ELF-1 (cell line): ENCODE measurements at regions not wholly inside any gene's neighbourhood (a gene's known extent, or its start where the extent isn't known, plus 50 kb on each side); places are given as distances from the start of the nearest gene placed in this dataset.
A peak's percentile ranks its signal among the peaks of the same experiment; 100 is the strongest.
"Not testable (repeated sequence)": the region's sequence is repeated elsewhere in the genome, so short reads cannot be mapped to it uniquely, and the experiment has no call there.

Experiments used
- DNase-seq: peaks from one replicate; pipeline ENCODE4 v3.0.0-alpha.2; 2016; ENCODE audit warnings: low read depth, low spot score

DNA sequence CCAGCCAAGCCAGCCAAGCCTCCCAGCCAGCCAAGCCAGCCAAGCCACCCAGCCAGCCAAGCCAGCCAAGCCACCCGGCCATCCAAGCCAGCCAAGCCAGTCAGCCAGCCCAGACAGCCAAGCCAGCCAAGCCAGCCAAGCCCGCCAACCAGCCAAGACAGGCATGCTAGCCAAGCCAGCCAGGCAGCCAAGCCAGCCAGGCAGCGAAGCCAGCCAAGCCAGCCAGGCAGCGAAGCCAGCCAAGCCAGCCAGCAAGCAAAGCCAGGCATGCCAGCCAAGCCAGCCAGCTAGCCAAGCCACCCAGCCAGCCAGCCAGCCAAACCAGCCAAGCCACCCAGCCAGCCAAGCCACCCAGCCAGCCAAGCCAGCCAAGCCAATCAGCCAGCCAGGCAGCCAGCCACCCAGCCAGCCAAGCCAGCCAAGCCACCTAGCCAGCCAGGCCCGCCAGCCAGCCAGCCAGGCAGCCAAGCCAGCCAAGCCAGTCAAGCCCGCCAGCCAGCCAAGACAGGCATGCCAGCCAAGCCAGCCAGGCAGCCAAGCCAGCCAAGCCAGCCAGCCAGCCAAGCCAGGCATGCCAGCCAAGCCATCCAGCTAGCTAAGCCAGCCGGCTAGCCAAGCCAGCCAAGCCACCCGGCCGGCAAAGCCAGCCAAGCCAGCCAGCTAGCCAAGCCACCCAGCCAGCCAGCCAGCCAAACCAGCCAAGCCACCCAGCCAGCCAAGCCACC lies 318.5 kb upstream of the PLGLB2 start:
- not testable (repeated sequence) for DNase-seq

DNA sequence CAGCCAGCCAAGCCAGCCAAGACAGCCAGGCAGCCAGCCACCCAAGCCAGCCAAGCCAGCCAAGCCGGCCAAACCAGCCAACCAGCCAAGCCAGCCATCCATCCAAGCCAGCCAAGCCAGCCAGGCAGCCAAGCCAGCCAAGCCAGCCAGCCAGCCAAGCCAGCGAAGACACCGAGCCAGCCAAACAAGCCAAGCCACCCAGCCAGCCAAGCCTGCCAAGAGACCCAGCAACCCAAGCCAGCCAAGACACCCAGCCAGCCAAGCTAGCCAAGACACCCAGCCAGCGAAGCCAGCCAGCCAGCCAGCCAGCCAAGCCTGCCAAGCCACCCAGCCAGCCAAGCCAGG lies 318.0 kb upstream of the PLGLB2 start:
- not testable (repeated sequence) for DNase-seq

DNA sequence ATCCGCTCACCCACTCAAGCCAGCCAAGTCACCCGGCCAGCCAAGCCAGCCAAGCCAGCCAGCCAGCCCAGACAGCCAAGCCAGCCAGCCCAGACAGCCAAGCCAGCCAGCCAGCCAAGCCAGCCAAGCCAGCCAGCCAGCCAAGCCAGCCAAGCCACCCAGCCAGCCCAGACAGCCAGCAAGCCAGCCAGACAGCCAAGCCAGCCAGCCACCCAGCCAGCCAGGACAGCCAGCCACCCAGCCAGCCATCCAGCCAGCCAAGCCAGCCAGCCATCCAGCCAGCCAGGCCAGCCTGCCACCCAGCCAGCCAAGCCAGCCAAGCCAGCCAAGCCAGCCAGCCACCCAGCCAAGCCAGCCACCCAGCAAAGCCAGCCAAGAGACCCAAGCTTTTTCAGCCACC lies 316.8 kb upstream of the PLGLB2 start:
- DNase-seq: not testable (repeated sequence)

DNA sequence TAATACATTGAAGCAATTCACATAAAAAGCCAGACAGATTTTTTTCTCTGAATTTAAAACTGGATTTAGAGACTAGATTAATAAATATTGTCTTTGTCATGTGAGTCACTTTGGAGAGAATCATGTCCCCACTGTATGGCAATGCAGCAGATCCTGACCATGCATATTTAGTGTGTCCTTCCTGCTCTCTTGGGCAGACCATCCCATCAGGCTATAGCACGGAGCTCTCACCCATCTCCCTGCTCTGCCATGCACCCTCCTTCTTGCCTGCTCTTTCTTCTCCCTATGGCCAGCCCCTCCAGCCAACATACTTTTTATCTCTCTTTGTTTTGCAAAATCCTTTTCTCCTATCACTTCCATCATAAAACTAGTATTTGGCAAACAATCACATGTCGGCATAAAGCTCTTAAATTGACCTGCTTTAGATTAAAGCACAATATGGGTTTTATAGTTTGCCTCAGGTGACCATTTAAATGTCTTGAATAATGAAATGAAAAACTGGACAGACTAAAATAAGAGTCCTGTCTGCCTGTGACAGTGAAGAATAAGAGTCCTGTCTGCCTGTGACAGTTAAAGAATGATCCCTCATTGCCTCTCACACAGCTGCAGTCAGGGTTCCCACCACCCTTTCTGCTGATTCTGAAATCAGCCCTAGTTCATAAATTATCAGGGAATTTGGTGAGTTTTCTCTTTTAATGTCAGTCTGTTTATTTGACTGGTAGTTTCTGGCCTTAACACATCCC lies 315.0 kb upstream of the PLGLB2 start:
- not testable (repeated sequence) for DNase-seq

DNA sequence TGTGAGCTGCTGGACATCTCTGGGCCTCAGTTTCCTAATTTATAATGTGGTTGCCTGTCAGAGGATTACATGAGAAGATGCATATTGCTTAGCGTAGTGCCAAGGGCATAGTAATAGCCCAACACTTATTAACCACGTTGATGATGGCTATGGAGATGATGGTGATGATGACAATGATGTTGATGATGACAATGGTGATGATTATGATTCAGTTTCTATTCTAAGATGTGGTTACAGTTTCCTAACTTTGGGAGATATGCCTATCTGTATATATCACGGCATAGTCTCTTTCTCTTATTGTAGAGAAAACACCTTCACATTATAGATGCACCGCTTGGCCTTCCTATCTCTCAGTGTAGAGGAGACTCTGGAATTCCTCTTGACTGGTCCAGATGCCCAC lies 311.9 kb upstream of the PLGLB2 start:
- DNase-seq: not testable (repeated sequence)

DNA sequence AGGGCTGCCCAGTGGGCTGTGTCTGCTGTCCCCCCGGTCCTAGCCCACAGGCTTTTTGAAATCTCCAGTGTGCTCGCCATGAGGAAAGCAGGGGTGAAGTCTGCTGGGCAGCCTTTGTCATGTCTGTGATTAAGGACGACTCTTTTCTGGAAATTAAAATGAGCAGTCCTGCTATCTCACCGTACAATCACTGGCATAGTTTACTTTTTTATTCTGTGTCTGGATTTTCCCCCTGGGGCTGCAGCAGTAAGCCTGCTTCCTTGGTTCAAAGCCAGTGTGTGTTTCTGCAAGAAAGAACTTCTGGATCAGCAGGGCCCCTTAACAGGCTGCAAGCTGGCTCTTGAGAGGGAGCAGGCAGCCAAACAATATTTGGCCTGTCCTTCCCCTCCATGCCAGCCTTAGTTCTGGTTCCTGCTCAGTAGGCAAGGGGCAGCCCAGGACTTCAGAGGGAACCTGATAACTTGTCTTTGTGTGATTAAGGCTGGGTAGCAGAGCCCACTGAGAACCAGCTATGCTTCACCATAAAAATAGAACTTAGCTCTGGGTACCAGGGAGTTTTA lies 310.1 kb upstream of the PLGLB2 start:
- not testable (repeated sequence) for DNase-seq

DNA sequence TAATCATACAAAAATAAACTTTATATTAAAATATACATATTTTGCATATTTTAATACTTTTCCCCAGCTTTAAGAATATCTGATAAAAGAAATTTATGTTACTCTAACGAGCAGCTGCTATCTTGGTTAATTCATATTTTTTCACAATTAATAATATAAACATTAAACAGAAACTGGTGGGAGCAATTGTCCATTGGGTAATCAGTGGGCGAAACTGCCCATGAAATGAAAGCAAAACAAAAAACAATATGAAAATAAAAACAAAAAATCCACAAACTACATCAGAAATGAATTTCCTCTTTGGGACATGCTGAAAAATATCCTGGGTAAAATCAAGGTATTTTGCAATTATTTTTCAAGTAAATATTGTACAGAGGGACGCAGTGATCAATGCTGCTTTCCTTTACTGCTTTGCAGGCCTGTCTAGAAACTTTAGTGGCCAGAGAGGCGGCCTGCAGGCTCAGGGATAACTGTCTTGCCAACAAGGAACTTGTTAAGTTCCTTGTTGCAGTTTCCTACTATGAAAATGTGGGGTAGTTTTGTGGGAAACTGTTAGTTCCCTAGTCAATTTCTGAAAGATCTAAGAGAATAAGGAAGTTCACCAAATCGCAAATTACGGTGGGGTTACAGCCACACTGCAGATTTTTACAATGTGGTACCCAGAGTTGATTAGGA lies 309.0 kb upstream of the PLGLB2 start:
- DNase-seq: not testable (repeated sequence)

DNA sequence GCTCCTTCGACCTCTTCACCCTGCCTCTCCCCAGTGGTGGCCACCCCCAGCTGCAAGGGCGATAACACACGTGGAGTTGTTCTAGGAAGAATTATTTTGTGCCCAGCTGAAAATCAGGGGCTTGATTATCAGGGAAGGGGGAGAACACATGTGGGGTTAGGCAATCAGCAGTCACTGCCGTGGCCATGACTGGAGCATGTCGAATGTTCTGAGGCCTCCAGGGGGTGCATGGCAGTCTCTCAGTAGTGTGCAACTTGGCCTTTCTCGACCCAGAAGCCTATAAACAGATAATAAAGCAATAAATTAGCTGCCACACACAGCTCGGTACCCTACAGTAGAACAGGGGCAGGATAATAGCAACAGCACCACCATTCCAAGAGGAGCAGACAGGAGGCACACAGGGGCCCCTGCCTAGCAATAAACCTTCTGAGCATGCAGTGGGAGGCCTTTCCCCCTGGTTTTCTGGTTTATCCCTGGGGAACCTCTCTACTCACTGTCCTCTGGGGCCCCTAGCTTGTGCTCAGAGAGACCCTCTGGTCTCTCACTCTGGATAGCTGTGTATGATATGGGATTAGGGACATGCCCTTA lies 308.2 kb upstream of the PLGLB2 start:
- not testable (repeated sequence) for DNase-seq

DNA sequence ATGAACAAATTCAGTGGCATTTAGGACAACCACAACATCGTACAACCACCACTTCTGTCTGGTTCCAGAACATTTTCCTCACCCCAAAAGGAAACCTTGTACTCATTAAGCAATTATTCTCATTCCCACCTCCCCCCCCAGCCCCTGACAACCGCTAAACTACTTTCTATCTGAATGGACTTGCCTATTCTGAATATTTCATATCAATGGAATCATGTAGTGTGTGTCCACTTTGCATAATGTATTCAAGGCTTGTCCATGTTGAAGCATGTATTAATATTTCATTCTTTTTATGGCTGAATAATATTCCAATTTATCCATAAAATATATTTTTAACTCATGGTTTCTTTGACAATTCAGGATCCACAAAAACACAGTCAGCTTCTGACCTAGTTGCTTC lies 307.2 kb upstream of the PLGLB2 start:
- not testable (repeated sequence) for DNase-seq

DNA sequence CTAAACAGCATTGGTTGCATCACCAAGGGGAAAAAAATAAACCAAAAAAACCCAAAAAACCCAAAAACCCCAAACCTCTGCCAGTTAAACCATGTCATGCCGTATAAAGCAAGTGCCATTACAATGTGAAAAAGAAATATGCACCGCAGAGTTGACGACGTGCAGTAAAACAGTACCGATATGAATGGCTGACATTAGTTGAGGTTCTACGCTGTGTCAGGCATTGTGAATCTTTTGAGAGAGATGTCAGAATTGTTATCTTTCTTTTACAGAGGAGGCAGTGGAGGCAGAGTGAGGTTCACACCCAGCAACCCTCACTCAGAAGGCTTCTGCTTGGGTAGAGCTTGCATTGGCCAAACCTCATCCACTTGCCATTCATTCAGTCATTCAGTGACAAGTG lies 306.5 kb upstream of the PLGLB2 start:
- DNase-seq: not testable (repeated sequence)

DNA sequence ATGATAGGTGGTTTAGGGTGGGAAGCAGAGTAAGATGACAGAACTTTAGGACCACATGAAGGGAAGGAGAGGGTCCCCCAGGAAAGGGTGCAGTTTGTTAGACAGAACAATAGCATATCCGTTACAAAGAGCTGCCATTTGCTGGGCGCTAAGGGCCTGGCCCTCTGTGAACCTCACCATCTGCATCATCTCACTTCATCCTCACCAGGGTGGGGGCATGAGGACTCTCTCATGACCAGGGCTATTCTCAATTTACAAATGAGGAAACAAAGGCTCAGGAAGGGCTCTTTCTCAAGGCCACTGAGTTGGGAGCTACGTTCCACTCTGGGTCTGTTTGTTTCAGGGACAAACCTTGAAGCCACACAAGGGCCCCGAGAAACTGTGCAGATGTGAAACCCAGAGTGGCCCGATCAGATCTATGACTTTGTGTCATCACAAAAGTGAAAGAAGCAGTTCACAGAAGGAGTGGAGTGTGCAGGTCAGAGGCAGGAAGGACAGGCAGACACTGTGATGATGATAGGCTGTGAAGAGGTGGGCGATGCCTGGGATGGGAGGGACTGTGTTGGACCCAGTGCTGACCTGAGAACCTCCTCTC lies 304.8 kb upstream of the PLGLB2 start:
- not testable (repeated sequence) for DNase-seq

DNA sequence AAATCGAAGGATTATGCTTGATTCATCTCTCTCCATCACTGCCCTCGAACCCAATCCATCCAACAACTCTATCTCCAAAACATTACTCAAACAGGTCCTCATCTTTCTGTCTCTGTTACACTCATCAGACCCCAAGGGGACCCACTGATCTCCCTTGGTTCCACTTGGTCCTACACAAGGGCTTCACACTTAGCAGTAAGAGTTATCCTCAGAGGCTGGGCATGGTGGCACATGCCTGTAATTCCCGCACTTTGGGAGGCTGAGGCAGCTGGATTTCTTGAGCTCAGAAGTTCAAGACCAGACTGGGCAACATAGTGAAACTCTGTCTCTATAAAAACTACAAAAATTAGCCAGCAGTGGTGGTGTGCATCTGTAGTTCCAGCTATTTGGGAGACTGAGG lies 302.9 kb upstream of the PLGLB2 start:
- DNase-seq: not testable (repeated sequence)

DNA sequence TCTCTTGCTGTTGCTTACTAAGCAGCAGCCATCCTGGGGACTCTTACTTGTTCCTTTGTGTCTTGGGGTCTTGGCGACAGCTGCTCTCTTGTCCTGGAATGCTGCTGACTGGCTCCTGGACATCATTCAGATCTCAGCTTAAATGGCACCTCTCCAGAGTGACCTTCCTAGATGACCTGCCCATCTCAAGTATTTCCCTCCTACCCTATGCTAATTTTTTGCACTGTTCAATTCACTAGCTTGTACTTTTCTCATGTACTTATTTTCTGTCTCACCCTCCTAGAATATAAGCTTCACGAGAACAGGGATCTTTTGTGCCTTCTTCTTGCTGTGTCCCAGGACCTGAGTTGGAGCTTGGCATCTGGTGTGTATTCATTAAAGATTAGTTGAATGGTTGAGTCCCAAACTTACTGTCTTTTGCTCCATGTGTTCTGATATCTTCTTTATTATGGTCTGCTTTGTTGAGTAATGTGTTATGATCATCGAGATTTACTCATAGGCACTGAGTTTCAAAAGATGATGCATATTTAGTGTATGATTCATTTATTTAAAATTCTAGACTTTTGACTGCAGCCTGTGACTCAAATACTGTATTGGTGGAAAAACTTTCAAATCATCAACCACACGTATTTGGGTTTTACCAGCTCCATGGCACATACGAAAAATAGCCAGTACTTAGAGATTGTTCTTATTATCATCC lies 302.1 kb upstream of the PLGLB2 start:
- DNase-seq: not testable (repeated sequence)

DNA sequence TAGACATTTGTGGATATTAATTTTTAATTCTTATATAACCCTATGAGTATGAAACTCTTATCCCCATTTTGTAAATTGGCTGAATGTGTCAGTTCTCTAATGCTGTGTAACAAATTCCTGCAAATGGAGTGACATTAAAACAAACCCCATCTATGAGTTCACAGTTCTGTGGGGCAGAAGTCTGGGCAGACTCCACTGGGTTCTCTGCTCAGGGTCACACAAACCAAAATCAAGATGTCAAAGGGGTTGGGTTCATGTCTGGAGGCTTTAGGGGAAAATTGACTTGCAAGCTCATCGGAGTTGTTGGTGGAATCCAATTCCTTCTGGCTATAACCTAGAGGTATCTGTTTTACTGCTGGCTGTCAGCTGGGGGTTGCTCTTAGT lies 301.6 kb upstream of the PLGLB2 start:
- DNase-seq: not testable (repeated sequence)

DNA sequence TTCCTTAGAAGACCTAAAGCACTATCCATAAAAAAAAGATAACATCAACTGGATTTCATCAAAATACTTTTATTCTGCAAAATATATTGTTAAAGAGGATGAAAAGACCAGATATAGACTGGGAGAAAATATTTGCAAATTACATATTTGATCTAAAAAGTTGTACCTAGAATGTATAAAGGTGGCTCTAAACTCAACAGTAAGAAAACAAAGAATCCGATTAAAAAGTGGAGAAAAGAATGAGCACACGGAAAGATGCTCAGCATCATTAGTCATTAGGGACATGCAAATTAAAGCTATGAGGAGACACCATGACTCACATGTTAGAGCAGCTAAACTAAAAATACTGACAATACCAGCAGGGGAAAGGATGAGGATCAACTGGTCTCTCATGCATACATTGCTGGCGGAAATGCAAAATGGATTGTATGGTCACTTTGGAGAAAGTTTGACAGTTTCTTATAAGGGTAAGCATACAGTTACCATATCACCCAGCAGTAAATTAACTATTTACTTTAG lies 298.4 kb upstream of the PLGLB2 start:
- not testable (repeated sequence) for DNase-seq

DNA sequence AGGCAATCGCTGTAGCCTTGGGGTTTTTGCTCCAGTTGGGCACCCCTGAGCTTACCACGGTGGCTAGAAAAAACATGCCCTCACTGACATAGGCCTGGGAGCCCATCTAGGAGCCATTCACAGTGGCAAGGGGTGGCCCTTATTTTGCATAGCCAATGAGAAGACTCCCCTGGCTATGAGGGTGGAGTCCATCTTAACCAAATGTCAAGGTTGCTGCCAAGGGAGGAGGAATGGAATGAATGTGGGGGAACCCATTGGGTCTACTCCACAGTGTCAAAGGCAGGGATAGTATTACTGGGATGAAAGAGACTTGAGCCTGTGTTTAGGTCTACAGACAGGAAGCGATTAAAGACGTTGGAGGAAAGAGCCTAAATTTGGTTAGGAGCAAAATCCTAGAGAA lies 295.7 kb upstream of the PLGLB2 start:
- not testable (repeated sequence) for DNase-seq

DNA sequence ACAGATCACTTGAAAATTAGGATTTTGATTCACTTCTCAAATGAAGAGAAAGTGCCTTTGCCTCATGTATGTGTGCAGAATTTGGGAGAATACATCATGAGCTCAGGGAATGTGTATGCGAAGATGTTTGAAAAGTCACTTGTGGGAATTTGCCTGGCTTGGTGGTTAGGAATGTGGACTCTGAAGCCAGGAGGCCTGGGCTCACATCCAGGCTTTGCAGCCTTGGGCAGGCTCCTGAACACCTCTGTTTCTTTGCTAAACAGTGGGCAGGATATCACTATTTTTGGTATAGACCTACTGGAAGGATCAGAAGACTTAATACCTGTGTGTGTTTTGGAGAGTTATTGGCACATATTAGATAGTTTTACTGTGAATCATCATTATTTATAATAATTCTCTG lies 295.0 kb upstream of the PLGLB2 start:
- DNase-seq: not testable (repeated sequence)

DNA sequence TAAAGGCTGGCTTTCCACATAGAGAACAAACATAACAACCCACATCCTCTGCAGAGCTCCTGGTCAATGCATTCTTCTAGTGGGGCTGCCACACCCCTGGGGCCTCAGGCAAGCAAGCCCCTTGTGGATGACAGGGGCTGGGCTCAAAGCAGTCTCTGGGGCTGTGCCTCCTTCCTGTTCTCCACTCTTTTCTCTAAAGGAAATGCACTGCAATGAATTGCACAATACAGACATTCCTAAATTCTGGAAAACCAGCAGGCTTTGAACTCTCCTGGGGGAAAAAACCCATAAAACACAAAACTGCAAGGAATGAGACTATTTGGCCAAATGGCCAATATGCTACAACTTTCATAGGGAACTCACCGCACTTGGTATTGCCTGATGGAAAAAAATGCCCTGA lies 293.9 kb upstream of the PLGLB2 start:
- peak; percentile 71 for DNase-seq

DNA sequence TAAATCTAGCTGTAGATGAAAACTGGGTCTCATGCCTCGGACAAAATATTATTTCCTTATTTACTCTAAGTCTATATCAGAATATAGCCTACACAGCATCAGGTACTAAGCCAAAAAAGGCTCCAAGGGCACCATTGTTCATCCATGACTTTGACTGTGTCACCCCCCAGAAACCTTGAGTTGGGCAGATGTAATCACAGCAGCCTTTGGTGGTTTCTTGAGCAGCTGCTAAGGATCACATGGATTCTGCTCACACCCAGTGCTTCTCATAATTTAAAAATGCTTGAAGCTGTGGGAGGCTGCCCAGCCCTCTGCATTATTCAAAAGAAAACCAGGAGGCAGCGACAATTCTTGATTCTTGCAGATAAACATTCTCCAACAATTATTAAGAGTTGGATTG lies 293.5 kb upstream of the PLGLB2 start:
- not testable (repeated sequence) for DNase-seq

DNA sequence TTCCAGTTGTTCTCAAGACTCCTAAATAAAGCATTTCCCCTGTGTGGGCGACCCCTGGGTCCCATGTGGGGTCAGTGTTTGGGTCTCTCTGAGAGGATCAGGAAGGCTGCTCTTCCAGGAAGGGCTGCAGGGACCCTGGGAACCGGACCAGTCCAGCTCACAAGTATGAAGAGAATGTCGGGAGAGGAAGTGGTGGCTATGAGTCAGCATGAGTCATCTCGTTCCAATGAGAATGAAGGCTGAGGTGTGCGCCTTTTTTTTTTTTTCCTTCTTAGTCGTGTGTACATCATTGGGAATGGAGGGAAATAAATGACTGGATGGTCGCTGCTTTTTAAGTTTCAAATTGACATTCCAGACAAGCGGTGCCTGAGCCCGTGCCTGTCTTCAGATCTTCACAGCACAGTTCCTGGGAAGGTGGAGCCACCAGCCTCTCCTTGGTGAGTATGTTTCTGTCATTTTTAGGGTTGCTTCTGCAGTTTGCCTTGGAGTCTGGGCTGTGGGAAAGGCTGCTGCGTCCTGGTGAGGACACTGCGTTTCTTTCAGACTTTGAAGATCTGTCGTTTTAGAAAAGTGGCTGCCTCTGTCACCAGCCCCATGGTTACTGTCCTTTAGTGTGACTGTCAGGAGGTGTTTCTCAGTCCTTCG lies 292.6 kb upstream of the PLGLB2 start:
- not testable (repeated sequence) for DNase-seq
